ENCODE measurements at regions not wholly inside any gene's neighbourhood (a gene's known extent, or its start where the extent isn't known, plus 50 kb on each side); places are given as distances from the start of the nearest gene placed in this dataset.

DNA sequence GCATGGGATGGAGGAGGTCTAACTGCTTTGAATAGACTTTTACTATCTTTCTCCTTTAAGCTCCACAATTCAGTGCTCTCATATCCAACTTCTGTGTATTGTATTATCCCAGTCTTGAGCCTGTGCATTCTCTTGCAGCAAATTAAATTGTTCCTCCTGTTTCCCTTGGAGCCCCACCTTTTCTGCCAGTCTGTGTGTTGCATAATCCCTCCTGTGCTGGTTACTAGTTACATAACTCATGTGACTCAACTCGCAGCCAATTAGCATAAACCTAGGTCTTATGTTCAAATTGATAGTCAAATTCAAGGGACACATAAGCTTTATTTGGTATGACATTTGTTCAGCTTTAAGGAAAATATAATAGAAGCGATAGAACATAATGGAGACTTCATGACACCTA is 1863.5 kb downstream of the MRPL39 start:
- no peak for DNase-seq (ENCODE audit: low read depth in 2 of 2)

DNA sequence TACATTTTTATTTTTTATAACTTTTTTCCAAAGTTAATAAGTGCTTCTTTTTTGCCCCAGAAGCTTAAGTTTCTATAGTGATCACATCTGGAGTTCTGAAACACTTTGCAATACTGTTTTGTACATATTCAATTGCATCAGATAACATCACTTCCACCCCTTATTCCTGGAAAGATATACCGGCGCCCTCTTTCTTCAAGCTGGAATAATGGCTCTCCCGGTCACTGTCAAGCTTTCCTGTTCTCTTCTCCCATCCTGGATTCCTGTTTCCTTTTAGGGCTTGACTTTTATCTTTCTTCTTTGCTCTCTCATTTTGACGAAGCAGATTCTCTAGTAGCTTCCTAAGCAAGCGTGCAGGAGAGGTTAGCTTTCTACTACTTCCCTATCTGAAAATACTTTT is 1866.8 kb downstream of the MRPL39 start:
- DNase-seq (ENCODE audit: low read depth in 2 of 2), result no peak

DNA sequence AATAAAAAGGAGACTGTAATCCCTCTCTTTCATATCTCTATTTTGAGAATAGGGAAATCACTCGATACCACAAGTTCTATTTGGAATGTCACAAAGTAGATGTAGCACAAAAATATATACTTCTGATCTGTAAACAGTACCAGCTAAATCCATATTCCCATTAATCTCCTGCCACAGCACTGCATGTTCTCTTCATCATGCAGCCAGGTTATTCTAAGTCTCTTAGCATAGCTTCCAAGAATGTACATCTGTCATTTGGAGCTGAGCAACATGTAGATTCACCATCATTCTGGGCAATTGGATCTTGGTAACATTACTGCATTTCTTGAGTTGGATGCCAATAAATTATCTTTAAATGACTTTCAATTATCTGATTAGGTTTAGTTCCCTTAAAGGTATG is 1874.5 kb downstream of the MRPL39 start:
- no peak for DNase-seq (ENCODE audit: low read depth in 2 of 2)

DNA sequence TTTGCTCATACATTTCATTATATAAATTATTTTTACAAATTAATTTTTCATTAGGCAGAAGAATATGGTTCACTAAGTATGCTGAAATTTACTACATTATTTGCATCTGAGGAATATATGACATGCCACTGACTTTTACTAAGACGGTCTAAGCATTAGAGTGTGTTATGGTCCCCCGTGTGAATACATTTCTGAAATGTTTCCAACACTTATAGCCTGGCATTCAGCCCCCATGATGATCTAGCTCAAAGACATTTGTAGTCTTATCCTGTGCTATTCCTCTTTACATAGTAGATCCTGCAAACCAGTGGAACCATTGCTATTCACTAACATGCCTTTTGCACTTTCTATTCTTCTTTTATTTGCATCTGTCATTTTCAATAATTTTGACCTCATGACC is 1878.0 kb downstream of the MRPL39 start:
- DNase-seq (ENCODE audit: low read depth in 2 of 2), result no peak

DNA sequence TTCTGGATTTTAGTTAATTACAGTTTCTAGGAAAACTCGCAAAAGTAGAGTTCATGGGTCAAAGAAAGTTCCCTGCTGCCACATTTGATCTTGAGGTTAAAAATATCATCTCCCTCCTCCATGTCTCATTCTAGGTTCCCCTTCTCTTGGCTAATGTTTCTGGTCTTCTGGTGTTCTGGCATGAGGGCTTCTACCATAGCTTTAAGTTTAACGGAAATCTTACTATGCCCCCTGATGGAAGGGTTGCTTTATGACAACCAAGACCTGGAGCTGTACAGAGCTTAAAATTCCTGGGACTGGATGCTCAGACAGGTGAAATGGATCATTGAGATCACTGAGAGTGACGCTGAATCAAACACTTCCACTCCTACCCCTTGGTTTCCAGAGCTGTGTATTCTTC is 1881.7 kb downstream of the MRPL39 start:
- no peak for DNase-seq (ENCODE audit: low read depth in 2 of 2)

DNA sequence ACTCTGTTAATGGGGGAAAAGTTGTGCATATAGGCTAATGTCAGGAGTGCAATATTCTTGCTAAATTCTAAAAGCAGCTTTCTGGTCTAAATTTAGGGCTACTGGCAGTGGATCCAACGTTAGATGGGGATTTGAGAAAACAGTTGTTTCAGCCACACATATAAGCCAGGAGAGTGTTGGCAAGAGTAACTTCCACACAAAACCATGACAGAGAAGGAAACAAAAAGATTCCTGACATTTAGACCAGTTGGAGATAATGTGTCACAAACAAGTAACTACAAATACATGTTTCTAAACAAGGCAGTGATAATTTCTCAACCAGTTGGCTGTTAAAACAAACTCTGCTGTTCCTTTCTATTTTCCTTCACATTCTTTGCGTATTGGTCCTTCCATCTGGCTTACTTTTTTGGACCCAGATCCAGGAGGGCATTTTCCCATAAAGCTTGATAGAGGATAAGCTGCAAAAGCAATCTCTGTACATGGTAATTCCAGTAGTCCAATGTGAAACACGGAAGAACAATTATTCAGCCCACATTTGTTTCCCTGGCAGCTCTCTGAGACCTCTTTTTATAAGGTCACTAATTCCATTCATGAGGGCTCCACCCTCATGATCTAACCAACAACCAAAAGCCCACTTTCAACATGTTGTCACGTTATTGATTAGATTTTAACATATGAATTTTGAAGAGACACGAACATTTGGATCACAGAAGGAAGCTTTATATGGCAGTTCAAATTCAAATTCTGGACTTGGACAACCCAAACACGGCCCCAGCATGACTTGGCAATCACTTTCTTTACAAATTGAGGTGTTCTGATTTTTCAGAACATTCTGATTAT is 1888.6 kb downstream of the MRPL39 start:
- no peak for DNase-seq (ENCODE audit: low read depth in 2 of 2)

DNA sequence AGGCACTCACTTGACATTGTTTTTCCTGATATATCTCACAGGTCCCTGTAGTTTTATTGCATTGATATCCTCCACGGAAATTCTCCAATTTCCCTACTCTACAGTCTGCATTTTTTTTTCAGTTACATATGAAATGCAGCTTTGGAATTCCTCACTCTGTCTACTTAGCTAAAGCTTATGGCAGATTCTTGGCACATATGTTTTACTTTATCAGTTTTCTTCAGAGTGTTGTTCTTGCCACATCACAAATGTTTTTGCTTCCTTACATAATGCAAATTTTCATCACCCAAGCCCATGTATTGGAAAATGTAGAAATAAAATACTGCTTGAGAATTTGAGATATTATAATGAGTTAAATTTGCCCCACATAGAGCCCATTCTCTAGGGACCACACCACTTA is 1895.1 kb downstream of the MRPL39 start:
- no peak for DNase-seq (ENCODE audit: low read depth in 2 of 2)

DNA sequence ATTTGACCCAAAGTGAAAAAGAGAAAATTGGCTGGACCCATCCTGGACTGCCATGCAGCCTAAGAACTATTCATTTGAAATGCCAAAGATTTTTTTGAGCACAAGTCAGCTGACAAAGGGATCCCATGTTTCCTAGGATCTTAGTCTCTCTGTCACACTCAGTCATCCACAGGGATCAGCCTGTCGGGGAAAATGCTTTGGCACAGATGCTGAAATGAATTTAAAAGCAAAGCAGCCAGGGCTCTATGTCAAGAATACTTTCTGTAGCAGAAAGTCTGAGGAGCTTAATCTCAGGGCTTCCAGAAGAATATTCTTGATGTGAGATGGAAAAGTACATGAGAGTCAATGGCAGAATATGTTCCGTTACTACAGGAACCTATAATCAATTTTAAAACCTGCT is 1900.8 kb downstream of the MRPL39 start:
- DNase-seq (ENCODE audit: low read depth in 2 of 2), result no peak

DNA sequence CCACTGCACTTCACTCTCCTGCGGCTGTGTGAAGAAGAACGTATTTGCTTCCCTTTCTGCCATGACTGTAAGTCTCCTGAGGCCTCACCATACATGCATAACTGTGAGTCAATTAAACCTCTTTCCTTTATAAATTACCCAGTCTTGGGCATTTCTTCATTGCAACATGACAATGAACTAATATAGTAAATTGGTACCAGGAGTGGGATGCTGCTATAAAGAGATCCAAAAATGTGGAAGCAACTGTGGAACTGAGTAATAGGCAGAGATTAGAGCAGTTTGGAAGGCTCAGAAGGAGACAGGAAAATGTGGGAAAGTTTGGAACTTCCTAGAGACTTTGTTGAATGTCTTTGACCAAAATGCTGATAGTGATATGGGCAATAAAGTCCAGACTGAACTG is 1907.9 kb downstream of the MRPL39 start:
- DNase-seq (ENCODE audit: low read depth in 2 of 2), result no peak

DNA sequence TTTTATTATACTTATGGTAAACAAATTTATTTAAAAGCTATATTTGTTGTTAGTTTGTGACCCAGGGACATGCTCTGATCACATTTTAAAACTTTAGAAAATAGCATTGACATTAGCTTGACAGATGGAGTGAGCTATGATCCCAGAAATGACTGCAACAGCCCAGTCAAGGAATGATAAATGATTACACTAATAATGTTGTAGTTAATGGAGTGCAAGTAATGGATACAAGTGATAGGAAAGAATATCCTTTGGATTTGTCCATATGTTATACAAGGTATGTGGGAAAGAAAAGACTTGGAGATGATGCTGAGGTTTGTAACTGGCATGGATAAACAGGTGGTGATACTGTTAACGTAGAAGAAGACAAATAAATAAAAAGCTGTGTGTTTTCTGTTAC is 1908.7 kb downstream of the MRPL39 start:
- DNase-seq (ENCODE audit: low read depth in 2 of 2), result no peak

DNA sequence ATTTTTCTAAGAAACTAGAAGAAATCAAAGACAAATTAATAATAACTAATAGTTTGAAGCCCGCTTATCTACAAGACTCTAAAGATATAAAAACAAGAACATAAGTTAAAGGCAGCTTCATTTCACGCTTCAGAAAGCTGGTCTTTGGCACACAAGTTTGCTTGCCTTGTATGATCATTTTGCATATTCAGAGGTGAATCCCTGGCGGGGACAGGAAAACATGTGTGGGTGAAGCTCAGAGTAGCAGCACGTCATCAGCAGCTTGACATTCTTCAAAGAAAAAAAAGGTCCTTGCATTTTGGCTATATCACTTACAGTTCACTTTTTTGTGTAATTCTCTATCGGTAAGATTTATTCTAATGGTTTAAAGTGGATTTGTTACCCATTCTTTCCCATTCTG is 1911.8 kb downstream of the MRPL39 start:
- no peak for DNase-seq (ENCODE audit: low read depth in 2 of 2)

DNA sequence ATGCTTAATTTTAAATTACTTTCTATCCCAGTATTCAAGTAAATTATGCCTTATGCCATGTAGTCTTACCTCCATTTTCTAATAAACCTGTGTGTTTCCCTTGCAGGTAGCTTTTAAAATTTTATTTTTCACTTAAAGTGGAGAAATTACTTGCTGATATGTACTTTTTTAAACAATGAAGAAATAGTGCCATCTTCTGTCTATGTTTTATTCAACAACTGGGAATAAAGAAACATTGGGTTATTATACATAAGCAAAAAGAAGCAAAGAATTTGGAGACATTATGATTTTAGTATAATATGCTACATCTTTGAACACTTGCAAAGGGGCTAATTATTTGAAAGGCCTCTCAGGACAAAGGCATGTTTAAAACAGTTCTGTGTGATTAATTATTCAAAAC is 1912.9 kb downstream of the MRPL39 start:
- no peak for DNase-seq (ENCODE audit: low read depth in 2 of 2)

DNA sequence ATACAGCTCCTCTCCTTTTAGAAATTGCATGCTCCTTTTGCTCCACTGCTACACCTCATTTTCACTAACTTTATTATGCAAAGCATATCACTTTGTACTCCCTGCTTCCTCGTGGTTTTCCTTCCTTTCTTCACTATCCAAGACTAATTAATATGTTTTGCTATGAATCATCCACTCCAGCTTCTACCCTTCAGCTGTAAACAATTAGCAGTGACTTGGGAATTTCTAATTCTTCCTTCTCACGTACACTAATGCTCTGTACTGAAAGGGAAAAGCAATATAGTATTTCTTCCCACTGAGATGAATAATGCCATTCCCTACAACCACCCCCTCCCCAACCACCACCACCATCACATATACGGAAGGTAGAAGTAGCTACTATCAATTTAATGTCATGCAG is 1917.0 kb downstream of the MRPL39 start:
- no peak for DNase-seq (ENCODE audit: low read depth in 2 of 2)

DNA sequence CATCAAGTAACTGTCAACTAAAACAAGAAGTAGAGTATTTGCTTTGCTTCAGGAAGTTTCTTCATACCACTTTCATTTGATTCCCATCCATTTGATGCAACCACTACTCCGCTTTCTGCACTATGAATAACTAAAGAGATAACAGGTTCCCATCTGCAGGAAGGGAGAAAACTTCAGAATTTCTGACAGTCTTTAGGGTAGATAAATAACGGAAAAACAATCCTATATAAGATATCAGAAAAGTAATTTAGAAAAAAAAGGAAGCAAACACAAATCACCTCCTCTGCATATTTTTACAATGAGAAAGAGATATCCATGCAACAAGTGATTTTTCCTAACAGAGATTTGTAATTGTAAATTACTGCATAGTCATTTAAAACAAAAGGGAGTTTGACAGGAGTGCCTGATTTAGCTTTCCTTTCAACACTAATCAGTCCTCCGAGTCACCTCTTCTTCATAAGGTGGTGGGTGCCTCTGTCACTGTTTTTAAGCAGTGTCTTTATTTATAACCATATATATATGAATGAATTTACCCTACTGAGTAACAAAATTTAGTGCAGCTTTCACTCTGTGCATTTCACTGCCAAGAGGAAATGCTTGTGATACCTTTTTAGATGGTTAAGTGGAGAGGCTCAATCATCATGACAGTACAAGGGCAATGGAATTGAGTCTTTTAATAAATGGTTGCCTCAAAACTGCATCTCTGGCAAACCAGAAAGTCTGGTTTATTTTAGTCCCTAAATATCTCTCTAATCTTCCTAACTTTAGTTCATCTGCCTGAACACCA is 1920.4 kb downstream of the MRPL39 start:
- DNase-seq (ENCODE audit: low read depth in 2 of 2), result no peak

DNA sequence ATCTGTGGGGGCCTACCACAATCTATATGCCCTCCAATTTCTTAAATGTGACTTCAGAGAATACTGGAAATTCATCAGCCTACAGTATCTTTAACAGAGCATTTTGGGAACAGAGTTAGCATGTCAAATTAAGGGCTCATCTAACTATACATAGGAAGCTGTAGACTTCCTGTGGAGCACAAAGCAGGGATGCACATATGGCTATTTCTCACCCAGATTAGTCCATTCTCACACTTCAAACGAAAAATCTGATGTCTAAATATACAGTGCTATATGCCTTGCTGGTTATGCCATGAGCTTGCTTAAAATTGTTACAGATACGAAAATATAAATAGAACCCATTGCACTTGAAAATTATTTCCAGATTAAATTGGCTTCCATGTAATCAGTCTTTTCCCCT is 1922.8 kb downstream of the MRPL39 start:
- no peak for DNase-seq (ENCODE audit: low read depth in 2 of 2)

DNA sequence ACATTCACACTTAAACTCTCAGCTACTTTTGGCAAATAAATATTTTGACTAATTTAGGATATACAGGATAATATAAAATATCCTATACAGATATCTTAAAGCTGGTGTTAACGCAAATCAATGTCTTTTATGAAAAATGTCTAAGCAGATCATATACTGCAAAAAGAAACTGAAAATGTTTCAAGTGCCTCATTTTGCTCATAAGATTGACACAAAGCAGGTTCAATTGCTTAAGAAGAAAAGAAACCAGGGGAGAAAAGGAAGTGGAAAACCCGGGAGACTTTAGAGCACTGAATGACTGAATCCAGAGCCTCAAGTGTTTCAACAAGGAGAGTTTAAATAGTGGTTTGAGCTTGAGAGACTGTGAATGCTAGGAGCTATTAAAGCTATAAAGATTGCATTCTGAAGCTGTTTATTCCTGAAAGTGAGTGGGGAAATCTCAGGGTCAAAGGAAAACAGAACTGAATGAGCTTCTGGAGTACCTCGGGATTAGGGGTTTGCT is 1943.0 kb downstream of the MRPL39 start:
- no peak for DNase-seq (ENCODE audit: low read depth in 2 of 2)

DNA sequence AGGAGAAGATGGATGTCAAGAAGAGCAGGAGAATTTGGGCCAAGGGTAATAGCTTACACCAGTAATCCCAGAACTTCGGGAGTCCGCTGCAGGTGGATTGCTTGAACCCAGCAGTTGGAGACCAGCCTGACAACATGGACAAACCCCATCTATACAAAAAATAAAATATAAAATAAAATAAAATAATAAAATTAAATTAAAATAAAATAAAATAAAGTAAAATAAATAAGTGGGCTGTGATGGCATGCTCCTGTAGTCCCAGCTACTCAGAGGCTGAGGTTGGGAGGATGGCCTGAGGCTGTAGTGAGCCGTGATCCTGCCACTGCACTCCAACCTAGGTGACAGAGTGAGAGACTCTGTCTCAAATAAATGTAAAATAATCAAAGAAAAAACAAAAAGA is 1946.7 kb downstream of the MRPL39 start:
- no peak for DNase-seq (ENCODE audit: low read depth in 2 of 2)

DNA sequence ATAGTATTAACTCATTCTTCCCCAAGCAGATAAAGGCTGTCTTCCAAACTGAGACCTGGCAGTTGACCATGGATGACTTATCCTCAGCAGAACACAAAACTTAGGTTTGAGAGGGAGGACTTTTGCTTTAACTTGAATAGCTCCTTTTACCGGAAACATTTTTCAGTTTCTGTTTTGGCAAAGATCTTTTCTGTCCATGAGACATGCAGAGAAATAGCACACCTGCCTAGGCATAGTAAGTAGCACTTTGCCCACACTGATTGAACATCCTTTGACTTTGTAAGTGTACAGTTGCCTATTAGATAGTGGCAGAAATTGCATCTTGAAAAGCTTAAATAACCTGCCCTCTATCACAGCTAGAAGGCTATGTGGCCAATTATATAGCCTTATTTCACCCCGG is 1962.5 kb downstream of the MRPL39 start:
- no peak for DNase-seq (ENCODE audit: low read depth in 2 of 2)

DNA sequence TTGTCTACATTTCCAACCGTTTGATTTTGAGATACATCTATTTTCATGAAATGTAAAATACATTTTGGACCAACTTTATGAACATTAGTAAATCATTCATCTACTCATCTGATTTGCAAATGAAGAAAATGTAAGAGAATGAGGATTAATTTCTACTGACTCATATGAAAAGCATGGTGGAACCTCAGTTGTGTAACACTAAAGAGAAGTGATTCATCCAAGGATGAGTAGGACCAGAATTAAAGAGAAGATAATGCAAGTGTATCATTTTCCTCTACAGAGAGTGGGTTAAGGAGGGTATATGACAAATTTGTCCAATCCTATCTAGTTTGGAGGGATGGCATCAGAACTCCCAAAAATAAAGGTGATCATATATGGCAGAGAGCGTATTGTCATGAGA is 1967.6 kb downstream of the MRPL39 start:
- DNase-seq (ENCODE audit: low read depth in 2 of 2), result no peak

DNA sequence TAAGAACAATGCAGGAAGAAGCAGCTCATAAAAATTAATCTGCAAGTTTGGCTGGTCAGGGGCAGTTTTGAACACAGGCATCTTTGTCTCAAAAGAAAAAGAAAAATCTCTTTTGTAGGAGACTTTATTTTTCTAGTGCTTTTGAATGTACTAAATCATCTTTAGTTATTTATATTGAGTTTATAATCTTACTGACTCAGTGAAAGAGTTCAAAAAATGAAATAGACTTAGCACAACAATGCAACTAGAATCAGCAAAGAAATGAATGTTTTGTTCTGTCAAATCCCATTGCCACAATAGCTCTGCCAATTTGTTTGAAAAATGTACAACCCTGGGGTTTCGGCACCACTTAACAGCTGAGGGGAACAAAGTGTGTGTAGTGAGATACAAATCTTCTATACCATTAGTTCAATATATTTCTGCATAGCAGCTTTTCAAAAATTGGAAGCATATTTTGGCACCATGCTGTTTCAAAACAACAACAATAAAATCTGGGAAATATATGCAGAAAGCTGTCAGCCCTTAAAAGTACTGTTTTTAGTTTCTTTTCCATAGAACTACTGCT is 1969.1 kb downstream of the MRPL39 start:
- DNase-seq (ENCODE audit: low read depth in 2 of 2), result no peak

DNA sequence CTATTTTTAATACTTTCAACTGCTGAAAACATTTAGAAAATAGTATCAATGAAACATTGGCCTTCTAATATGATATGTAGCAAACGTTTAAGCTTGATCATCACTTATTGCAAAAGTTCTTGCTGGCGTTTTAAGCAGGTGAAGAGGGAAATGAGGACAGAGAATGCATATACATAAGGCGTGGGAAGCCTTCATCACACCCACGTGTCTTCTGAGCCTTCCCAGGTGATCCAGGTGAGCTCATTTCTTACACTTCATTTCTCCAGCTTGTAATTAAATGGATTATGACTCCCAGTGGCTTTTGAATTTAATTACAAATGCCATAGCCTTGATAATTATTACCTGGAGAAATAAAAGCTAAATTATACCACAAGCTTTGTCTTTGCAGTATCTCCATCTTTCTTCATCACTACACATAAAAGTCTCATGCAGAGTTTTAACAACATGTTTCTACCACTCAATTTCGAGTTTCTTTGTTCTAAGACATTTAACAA is 1973.8 kb downstream of the MRPL39 start:
- DNase-seq (ENCODE audit: low read depth in 2 of 2), result no peak

DNA sequence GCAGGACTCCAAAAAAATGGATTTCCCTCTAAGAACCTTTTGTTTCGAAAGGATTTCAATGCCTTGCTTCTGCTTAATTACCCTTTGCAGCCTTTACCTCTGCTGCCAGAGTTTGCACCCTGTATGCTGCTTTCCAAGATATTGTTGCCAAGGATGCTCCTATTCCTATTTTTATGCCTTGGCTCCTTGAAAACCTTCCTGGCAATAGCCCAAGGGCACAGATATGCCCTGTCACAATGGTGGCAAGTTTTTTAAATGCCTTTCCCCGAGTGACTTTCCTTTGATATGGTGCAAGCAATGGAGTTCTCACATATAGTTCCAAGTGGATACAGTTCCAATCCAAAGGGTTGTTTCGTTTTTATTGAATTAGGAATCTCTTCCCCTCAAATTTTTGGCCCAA is 1983.0 kb downstream of the MRPL39 start:
- DNase-seq (ENCODE audit: low read depth in 2 of 2), result no peak

DNA sequence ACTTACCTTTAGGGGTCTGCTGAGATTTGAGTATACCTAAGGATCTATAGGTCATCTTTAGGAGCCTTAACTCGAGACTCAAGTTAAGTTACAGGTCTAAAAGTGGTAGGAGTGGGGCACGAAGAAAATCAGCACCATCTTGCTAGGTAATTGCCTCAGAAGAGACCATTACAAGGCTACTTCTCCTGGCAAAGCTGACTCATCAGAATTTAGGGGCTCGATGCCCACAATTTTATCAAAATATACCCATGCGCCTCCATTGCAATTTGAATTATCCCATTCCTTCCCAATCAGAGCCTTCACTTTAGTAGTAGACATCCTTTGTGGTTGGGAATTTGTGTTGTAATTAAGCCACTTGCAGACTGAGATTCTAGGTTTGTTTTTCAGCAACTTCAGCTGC is 1994.3 kb downstream of the MRPL39 start:
- no peak for DNase-seq (ENCODE audit: low read depth in 2 of 2)

All from stimulated activated CD4-positive, alpha-beta T cell treated with anti-CD3 and anti-CD28 coated beads, Interleukin-1b, Interleukin-23, amount 100 ng/mL, for 1 hour (primary cell).